CD14-positive monocyte (primary cell): ENCODE measurements at regions not wholly inside any gene's neighbourhood (a gene's known extent, or its start where the extent isn't known, plus 50 kb on each side); places are given as distances from the start of the nearest gene placed in this dataset.

Experiments used
- DNase-seq, 3 donors: peaks; one replicate each; pipeline ENCODE4 v3.0.0-alpha.2; 2011 to 2022
- H2AFZ ChIP-seq: 2 replicates; pipeline ENCODE4 v1.6.0; 2012; ENCODE audit warnings: mild to moderate bottlenecking, low read depth, low read length, inconsistent platforms; ENCODE audit not compliant: insufficient read depth, poor library complexity, severe bottlenecking
- H3K27ac ChIP-seq, 2 donors: 1 replicate in 1 of 2; 2 replicates in 1 of 2; pipeline ENCODE4 v1.5.1; 2012 to 2013; ENCODE audit warnings: low read length in 2 of 2, control low read depth in 1 of 2, inconsistent platforms in 1 of 2, low read depth in 1 of 2, mild to moderate bottlenecking in 1 of 2
- H3K27me3 ChIP-seq, 2 donors: one replicate each; pipeline versions ENCODE4 v1.6.0 to v1.6.1; 2011 to 2013; ENCODE audit warnings: low read length in 2 of 2; ENCODE audit not compliant: control insufficient read depth in 2 of 2, insufficient read depth in 2 of 2
- H3K36me3 ChIP-seq, 2 donors: replicated peaks in 1 of 2; 1 replicate in 1 of 2; 2 replicates in 1 of 2; pipeline versions ENCODE4 v1.5.1 to v1.6.1; 2012 to 2013; ENCODE audit warnings: low read length in 2 of 2, control low read depth in 1 of 2, inconsistent platforms in 1 of 2, mild to moderate bottlenecking in 1 of 2; ENCODE audit not compliant: insufficient read depth in 2 of 2, control insufficient read depth in 1 of 2
- H3K4me1 ChIP-seq, 2 donors: 1 replicate in 1 of 2; 2 replicates in 1 of 2; pipeline versions ENCODE4 v1.5.1 to v1.6.1; 2012 to 2013; ENCODE audit warnings: low read length in 2 of 2, control low read depth in 1 of 2, inconsistent platforms in 1 of 2, mild to moderate bottlenecking in 1 of 2, moderate library complexity in 1 of 2; ENCODE audit not compliant: insufficient read depth in 2 of 2, control insufficient read depth in 1 of 2
- H3K4me2 ChIP-seq: replicated peaks from 2 replicates; pipeline ENCODE3; 2012; ENCODE audit warnings: low read length, moderate library complexity, mild to moderate bottlenecking; ENCODE audit not compliant: poor library complexity, severe bottlenecking; ENCODE audit errors: extremely low read depth
- H3K4me3 ChIP-seq, 3 experiments: fragments of 200-600 bp in 1 of 3; sonication (generic) in 1 of 3; replicated peaks in 1 of 3; 1 replicate in 2 of 3; 2 replicates in 1 of 3; pipeline ENCODE4 v1.5.1; 2011 to 2013; ENCODE audit warnings: low read length in 3 of 3, mild to moderate bottlenecking in 3 of 3, control low read depth in 2 of 3, low read depth in 2 of 3, inconsistent platforms in 1 of 3, moderate library complexity in 1 of 3
- H3K79me2 ChIP-seq: 2 replicates; pipeline ENCODE4 v1.6.0; 2012; ENCODE audit warnings: mild to moderate bottlenecking, control low read depth, inconsistent platforms, low read length, moderate library complexity; ENCODE audit not compliant: insufficient read depth
- H3K9ac ChIP-seq: 2 replicates; pipeline ENCODE4 v1.6.0; 2017; ENCODE audit warnings: low read length, mild to moderate bottlenecking; ENCODE audit not compliant: insufficient read depth, poor library complexity, severe bottlenecking
- H3K9me3 ChIP-seq, 2 donors: replicated peaks in 1 of 2; 1 replicate in 1 of 2; 2 replicates in 1 of 2; pipeline versions ENCODE4 v1.5.1 to v1.6.1; 2012 to 2013; ENCODE audit warnings: low read length in 2 of 2, control low read depth in 1 of 2; ENCODE audit not compliant: control insufficient read depth in 1 of 2, insufficient read depth in 1 of 2
- H4K20me1 ChIP-seq: 2 replicates; pipeline ENCODE4 v1.6.0; 2012; ENCODE audit warnings: mild to moderate bottlenecking, low read length, control low read depth, moderate library complexity; ENCODE audit not compliant: insufficient read depth
- H3K27ac Mint-ChIP-seq, 7 donors: one replicate each; pipeline ENCODE4 v1.8.0; 2020; ENCODE audit warnings: mild to moderate bottlenecking in 7 of 7, mixed read lengths in 7 of 7, moderate library complexity in 6 of 7, inconsistent platforms in 2 of 7
- H3K27me3 Mint-ChIP-seq, 3 donors: one replicate each; pipeline ENCODE4 v1.8.0; 2021 to 2022; ENCODE audit warnings: low read depth in 3 of 3, mild to moderate bottlenecking in 3 of 3, mixed read lengths in 3 of 3, moderate library complexity in 3 of 3, inconsistent platforms in 1 of 3
- H3K36me3 Mint-ChIP-seq, 2 donors: one replicate each; pipeline ENCODE4 v1.8.0; 2020; ENCODE audit warnings: mixed read lengths in 2 of 2, inconsistent platforms in 1 of 2, mild to moderate bottlenecking in 1 of 2
- H3K4me1 Mint-ChIP-seq: one replicate; pipeline ENCODE4 v1.8.0; 2020; ENCODE audit warnings: mild to moderate bottlenecking, mixed read lengths
- H3K4me3 Mint-ChIP-seq, 2 donors: one replicate each; pipeline ENCODE4 v1.8.0; 2020; ENCODE audit warnings: mild to moderate bottlenecking in 2 of 2, mixed read lengths in 2 of 2, moderate library complexity in 1 of 2
- H3K9me3 Mint-ChIP-seq, 7 donors: one replicate each; pipeline ENCODE4 v1.8.0; 2020 to 2022; ENCODE audit warnings: mixed read lengths in 7 of 7, mild to moderate bottlenecking in 6 of 7, moderate library complexity in 6 of 7, inconsistent platforms in 2 of 7
- whole genome bisulfite sequencing: methylation state at CpG from one replicate; pipeline ENCODE4 v1.1.5; 2013; ENCODE audit warnings: missing lambda C conversion rate; ENCODE audit not compliant: insufficient coverage; 5-methylcytosine and 5-hydroxymethylcytosine counted together
- intact Hi-C, 2 donors: fragments of 100-400 bp; cut with micrococcal nuclease; formaldehyde crosslinking; loops; one replicate each; pipeline versions ENCODE4 v1.15.0 to v1.15.1; 2023
- TF ChIP-seq, protein P1 (sequence below): fragments of 200-600 bp; IDR thresholded peaks from one replicate; pipeline ENCODE4 v1.8.0; 2022; ENCODE audit warnings: antibody characterized with exemption, mild to moderate bottlenecking

DNA sequence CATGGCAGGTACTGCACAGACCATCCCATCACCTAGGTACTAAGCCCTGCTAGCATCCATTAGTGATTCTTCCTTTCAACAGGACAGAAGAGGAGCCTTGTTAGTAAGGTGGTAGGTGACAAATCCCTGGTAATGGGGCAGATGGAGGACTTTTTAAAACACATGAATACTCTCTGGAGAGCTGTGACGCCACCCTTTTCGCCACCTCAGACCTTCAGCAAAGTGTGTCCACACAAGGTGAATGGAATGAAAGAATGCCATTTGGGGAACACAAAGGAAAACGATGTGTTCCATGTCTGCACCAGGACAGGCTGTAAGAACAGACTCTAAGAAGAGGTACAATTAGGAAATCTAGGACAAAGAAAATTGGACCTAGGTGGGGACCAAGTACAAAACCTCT, 110.5 kb upstream of the CARMIL1 start:
- Mint-ChIP-seq H3K4me3 (no peak overlapping the region), H3K4me1 (peaks cover 89% of the 10 kb centered on the region), H3K9me3 (peaks cover 2 to 11% (median 5%) of the 10 kb centered on the region in 7 donors), H3K27ac (peak overlapping the region; percentile 20 to 85 (median 72)), H3K36me3 (peaks cover 2 to 4% of the 10 kb centered on the region in 2 donors), H3K27me3 (peaks cover 0 to 2% (median 2%) of the 10 kb centered on the region in 3 donors)
- Histone ChIP-seq H3K4me3 (no peak overlapping the region), H3K9ac (no peak overlapping the region), H4K20me1 (no peaks in the 10 kb centered on the region), H3K36me3 (no peaks in the 10 kb centered on the region), H3K4me1 (peaks cover 72 to 80% of the 10 kb centered on the region in 2 donors), H3K79me2 (peaks cover 3% of the 10 kb centered on the region), H3K27me3 (no peaks in the 10 kb centered on the region), H3K9me3 (peaks cover 0 to 4% of the 10 kb centered on the region in 2 donors), H3K27ac (peak overlapping the region in 1 of 2 donors; percentile 52), H2AFZ (no peak overlapping the region), H3K4me2 (no peak overlapping the region)
- DNase-seq = no peak
- intact Hi-C loops = no loop called here
- WGBS = 83% methylated on average over 1 of the region's 3 CpGs
- TF ChIP-seq, protein P1, sequence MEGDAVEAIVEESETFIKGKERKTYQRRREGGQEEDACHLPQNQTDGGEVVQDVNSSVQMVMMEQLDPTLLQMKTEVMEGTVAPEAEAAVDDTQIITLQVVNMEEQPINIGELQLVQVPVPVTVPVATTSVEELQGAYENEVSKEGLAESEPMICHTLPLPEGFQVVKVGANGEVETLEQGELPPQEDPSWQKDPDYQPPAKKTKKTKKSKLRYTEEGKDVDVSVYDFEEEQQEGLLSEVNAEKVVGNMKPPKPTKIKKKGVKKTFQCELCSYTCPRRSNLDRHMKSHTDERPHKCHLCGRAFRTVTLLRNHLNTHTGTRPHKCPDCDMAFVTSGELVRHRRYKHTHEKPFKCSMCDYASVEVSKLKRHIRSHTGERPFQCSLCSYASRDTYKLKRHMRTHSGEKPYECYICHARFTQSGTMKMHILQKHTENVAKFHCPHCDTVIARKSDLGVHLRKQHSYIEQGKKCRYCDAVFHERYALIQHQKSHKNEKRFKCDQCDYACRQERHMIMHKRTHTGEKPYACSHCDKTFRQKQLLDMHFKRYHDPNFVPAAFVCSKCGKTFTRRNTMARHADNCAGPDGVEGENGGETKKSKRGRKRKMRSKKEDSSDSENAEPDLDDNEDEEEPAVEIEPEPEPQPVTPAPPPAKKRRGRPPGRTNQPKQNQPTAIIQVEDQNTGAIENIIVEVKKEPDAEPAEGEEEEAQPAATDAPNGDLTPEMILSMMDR = no peak

DNA sequence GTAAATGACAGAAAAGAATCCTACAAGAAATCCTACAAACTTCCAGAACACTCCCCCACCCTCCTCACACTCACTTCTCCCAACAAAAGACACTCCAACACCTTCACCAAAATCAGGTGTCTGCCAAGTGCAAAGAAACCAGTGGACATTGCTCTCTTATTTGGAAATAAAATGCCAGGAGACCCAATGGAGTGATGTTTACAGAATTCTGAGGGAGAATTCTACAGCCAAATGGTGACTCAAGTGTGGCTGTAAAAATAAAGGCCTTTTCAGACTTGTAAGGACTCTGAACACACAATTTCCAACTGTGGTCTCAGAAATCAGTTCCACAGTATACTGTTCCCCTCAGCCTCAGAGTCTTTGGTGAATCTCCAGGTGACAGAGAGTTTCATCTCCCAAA, 109.6 kb upstream of the CARMIL1 start:
- peaks cover 3% of the 10 kb centered on the region for H3K79me2 ChIP-seq
- Mint-ChIP-seq H3K27me3 (peaks cover 0 to 2% (median 2%) of the 10 kb centered on the region in 3 donors), H3K9me3 (peaks cover 0 to 9% (median 2%) of the 10 kb centered on the region in 7 donors), H3K36me3 (peaks cover 0 to 2% of the 10 kb centered on the region in 2 donors), H3K27ac (peak overlapping the region in 4 of 7 donors; percentile 1 to 75 (median 44)), H3K4me1 (peaks cover 94% of the 10 kb centered on the region), H3K4me3 (no peak overlapping the region)
- TF ChIP-seq, protein P1 = no peak
- no peak overlapping the region for H3K9ac ChIP-seq
- H3K4me1 ChIP-seq = peaks cover 78 to 89% of the 10 kb centered on the region in 2 donors
- peaks cover 0 to 1% of the 10 kb centered on the region in 2 donors for H3K9me3 ChIP-seq
- H3K4me3 ChIP-seq = no peak overlapping the region
- intact Hi-C loops = no loop called here
- no peaks in the 10 kb centered on the region for H4K20me1 ChIP-seq
- no peaks in the 10 kb centered on the region for H3K36me3 ChIP-seq
- no peak overlapping the region for H3K4me2 ChIP-seq
- peak overlapping the region in 1 of 2 donors; percentile 58 for H3K27ac ChIP-seq
- no peak overlapping the region for H2AFZ ChIP-seq
- DNase-seq = no peak
- H3K27me3 ChIP-seq = no peaks in the 10 kb centered on the region
